ENCODE measurements at regions not wholly inside any gene's neighbourhood (a gene's known extent, or its start where the extent isn't known, plus 50 kb on each side); places are given as distances from the start of the nearest gene placed in this dataset.

DNA sequence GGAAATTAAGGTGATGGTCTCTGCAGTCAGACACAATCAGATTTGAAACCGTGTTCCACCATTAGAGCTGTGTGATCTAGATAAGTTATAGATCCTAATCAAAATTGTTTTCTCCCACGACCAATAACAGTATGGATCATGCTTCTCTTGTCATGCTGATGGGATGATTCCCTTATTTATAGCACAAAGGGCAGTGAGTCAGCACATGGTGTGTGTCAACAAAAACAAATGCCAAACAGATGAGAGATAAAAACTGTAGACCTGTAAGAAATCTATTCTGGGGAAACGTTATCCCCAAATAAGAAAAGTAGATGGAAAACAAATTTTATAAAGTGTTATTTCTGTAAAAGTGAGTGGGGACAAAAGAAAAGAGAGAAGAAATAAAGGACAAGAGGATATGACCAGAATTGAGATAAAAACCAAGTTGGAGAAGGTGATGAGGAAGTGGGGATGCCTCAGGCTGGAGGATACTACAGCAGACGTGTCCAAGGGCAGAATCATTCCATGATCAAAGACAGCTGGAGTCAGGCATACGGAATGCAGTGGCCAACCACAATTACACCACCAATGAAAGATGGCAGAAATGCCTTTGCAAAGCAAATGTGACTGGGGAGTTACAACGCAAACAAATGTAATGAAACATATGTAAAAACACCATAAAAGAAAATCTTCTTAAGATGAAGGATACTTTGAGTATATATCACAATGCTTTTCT, 377.8 kb upstream of the PRKX start:
- no peak overlapping the region for H2BK20ac ChIP-seq (ENCODE audit: low read depth, low read length)
- no peak overlapping the region for H3K9ac ChIP-seq (ENCODE audit: low read depth, low read length)
- no peak overlapping the region for H3K4me3 ChIP-seq (ENCODE audit: insufficient read depth, low read depth, low read length)
- no peak overlapping the region for H3K23ac ChIP-seq (ENCODE audit: low read depth, low read length)
- no peaks in the 10 kb centered on the region for H3K79me1 ChIP-seq (ENCODE audit: low read depth in 1 of 2, low read length in 2 of 2)
- no peak overlapping the region for H2AK5ac ChIP-seq (ENCODE audit: low read depth, low read length)
- H3K9me1 ChIP-seq (ENCODE audit: insufficient read depth, low read length) = no peaks in the 10 kb centered on the region
- H3K9me3 ChIP-seq (ENCODE audit: control insufficient read depth, insufficient read depth, low read length) = peaks cover 5% of the 10 kb centered on the region; the same call in 1 of the 2 replicates
- no peak overlapping the region for H2AFZ ChIP-seq (replicated peaks; ENCODE audit: low read length, poor library complexity)
- intact Hi-C loops (cut with micrococcal nuclease) (no loop called here), in situ Hi-C loops (cut with MboI; ENCODE audit: low sequenced_read_pairs) (no loop called here), dilution Hi-C loops (cut with HindIII; ENCODE audit: low sequenced_read_pairs, unreplicated experiment) (no loop called here)
- no peaks in the 10 kb centered on the region for H4K20me1 ChIP-seq (ENCODE audit: insufficient read depth, low read length)
- H3K27me3 ChIP-seq (ENCODE audit: control insufficient read depth, insufficient read depth, low read length) = no peaks in the 10 kb centered on the region
- no peak overlapping the region for H3K27ac ChIP-seq (ENCODE audit: insufficient read depth, low read length)
- no peaks in the 10 kb centered on the region for H3K4me1 ChIP-seq (ENCODE audit: control insufficient read depth, insufficient read depth, low read length)
- H3K36me3 ChIP-seq (ENCODE audit: control insufficient read depth, insufficient read depth, low read length) = no peaks in the 10 kb centered on the region
- H3K4ac ChIP-seq (ENCODE audit: low read depth, low read length) = no peak overlapping the region
- no peak overlapping the region for H4K91ac ChIP-seq (ENCODE audit: insufficient read depth, low read depth, low read length)
- H3K56ac ChIP-seq (ENCODE audit: extremely low read depth, insufficient read depth, low read length) = no peak overlapping the region
- H4K5ac ChIP-seq (ENCODE audit: low read depth, low read length) = no peak overlapping the region
- DNase-seq (no peak), ATAC-seq (ENCODE audit: low read depth) (no peak)
- WGBS, 2 experiments (ENCODE audit: extremely low coverage in 2 of 2, insufficient read length in 1 of 2) = no CpG with 5 or more reads among the region's 6 CpGs
- H3K14ac ChIP-seq (replicated peaks; ENCODE audit: low read depth, low read length) = no peak overlapping the region
- no peak overlapping the region for H3K4me2 ChIP-seq (ENCODE audit: low read depth, low read length)
- no TSS peak for BruUV-seq (replicated peaks)
- H4K8ac ChIP-seq (ENCODE audit: low read depth in 2 of 2, low read length in 2 of 2) = no peak overlapping the region
- no peak overlapping the region for H3K18ac ChIP-seq (ENCODE audit: low read depth, low read length)
- H2AK9ac ChIP-seq (replicated peaks; ENCODE audit: low read depth, low read length, poor library complexity) = no peak overlapping the region
- no peak overlapping the region for H2BK15ac ChIP-seq (ENCODE audit: low read depth, low read length)
- CTCF ChIA-PET = no interaction called here
- POLR2A ChIA-PET (ENCODE audit: unreplicated experiment) = no interaction called here
- H2BK5ac ChIP-seq (ENCODE audit: low read depth, low read length, poor library complexity, severe bottlenecking) = no peak overlapping the region
- H2BK120ac ChIP-seq (ENCODE audit: low read depth, low read length) = no peak overlapping the region
- TF ChIP-seq MAZ (IDR thresholded peaks at IDR 0.05; ENCODE audit: borderline replicate concordance, low read depth, low read length) = no peak
- no peak for TF ChIP-seq MXI1 (IDR thresholded peaks at IDR 0.05; ENCODE audit: borderline replicate concordance, low read depth, low read length)
- TF ChIP-seq RCOR1 (IDR thresholded peaks at IDR 0.05; ENCODE audit: insufficient replicate concordance, low read length) = no peak
- TF ChIP-seq RFX5 (IDR thresholded peaks at IDR 0.05; ENCODE audit: low read depth, low read length) = no peak
- no peak for TF ChIP-seq MAFK (IDR thresholded peaks at IDR 0.05; ENCODE audit: low read depth, low read length)
- TF ChIP-seq FOS (IDR thresholded peaks at IDR 0.05; ENCODE audit: low read depth, low read length) = no peak

All from IMR-90 (cell line).